ENCODE measurements at regions not wholly inside any gene's neighbourhood (a gene's known extent, or its start where the extent isn't known, plus 50 kb on each side); places are given as distances from the start of the nearest gene placed in this dataset.
"Not testable (repeated sequence)": the region's sequence is repeated elsewhere in the genome, so short reads cannot be mapped to it uniquely, and the experiment has no call there.

DNA sequence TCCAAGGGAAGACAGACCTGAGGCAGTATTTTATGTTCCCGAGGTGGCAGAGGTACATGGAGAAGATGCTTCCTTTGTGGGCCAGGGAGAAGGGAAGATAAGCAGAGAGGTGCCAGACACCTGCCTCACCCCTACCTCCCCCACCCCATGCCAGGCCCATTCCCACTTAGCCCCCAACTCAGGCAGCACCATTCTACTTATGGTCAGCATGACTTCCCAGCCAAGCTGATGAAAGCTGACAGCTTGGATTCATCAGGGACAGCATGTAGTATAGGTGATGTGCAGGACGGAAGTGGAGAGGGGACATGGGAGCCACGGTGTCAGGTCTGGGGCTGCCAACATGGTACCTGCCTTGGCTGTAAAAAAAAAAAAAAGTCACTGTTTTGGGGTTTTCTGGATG, 57.5 kb upstream of the CSPG4 start:
- Histone ChIP-seq H2AFZ (replicated peaks) (no peak overlapping the region), H3K79me2 (ENCODE audit: low read depth) (no peaks in the 10 kb centered on the region), H3F3A (ENCODE audit: low read depth) (no peaks in the 10 kb centered on the region), H3K9ac (no peak overlapping the region), H3K4me3 (no peak overlapping the region), H3K36me3 (no peaks in the 10 kb centered on the region), H3K4me2 (no peak overlapping the region), H3K4me1 (peaks cover 8% of the 10 kb centered on the region), H3K27me3 (no peaks in the 10 kb centered on the region), H3K9me3 (ENCODE audit: low read depth) (no peaks in the 10 kb centered on the region), H4K20me1 (ENCODE audit: low read depth) (no peaks in the 10 kb centered on the region), H3K27ac (no peak overlapping the region)
- TF ChIP-seq CTCF (IDR thresholded peaks at IDR 0.05) (no peak), EZH2phosphoT487 (IDR thresholded peaks at IDR 0.05) (no peak), EZH2 (IDR thresholded peaks at IDR 0.05) (no peak)
- no peak overlapping the region for H3K4me3 Mint-ChIP-seq
- H3K4me1 Mint-ChIP-seq, result peaks cover 7% of the 10 kb centered on the region
- H3K27ac Mint-ChIP-seq, result no peak overlapping the region
- H3K36me3 Mint-ChIP-seq, result no peaks in the 10 kb centered on the region
- peaks cover 2% of the 10 kb centered on the region for H3K27me3 Mint-ChIP-seq (ENCODE audit: insufficient read depth, low read depth)
- H3K9me3 Mint-ChIP-seq, result no peaks in the 10 kb centered on the region
- no peak for DNase-seq (ENCODE audit: low spot score)

DNA sequence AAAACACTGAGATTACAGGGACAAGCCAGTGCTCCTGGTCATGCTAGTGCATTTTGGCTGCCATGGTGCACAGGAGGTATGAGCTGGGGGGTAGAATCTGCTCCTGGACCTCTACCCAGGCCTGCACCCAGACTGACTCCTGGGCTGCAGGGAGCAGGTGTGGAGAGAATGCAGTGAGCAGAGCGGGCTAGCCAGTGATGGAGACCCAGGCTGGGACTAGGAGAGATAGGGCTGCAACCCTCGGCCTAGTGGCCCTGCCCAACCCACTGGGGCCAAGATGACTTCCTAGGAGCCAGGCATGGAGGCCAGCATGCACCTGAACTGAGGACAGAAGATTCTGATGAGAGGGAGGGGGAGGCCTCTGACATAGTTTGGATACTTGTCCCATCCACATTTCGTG, 55.9 kb upstream of the CSPG4 start:
- not testable (repeated sequence) for H3K27me3 ChIP-seq; H3K27ac ChIP-seq; H4K20me1 ChIP-seq (ENCODE audit: low read depth); H3K9me3 ChIP-seq (ENCODE audit: low read depth); H3K9ac ChIP-seq; H3K4me1 Mint-ChIP-seq; H3F3A ChIP-seq (ENCODE audit: low read depth); H3K4me3 ChIP-seq; DNase-seq (ENCODE audit: low spot score); H3K4me2 ChIP-seq; H3K4me1 ChIP-seq; H2AFZ ChIP-seq (replicated peaks); H3K79me2 ChIP-seq (ENCODE audit: low read depth); H3K27me3 Mint-ChIP-seq (ENCODE audit: insufficient read depth, low read depth); H3K36me3 ChIP-seq; H3K4me3 Mint-ChIP-seq; H3K27ac Mint-ChIP-seq; H3K36me3 Mint-ChIP-seq; H3K9me3 Mint-ChIP-seq

DNA sequence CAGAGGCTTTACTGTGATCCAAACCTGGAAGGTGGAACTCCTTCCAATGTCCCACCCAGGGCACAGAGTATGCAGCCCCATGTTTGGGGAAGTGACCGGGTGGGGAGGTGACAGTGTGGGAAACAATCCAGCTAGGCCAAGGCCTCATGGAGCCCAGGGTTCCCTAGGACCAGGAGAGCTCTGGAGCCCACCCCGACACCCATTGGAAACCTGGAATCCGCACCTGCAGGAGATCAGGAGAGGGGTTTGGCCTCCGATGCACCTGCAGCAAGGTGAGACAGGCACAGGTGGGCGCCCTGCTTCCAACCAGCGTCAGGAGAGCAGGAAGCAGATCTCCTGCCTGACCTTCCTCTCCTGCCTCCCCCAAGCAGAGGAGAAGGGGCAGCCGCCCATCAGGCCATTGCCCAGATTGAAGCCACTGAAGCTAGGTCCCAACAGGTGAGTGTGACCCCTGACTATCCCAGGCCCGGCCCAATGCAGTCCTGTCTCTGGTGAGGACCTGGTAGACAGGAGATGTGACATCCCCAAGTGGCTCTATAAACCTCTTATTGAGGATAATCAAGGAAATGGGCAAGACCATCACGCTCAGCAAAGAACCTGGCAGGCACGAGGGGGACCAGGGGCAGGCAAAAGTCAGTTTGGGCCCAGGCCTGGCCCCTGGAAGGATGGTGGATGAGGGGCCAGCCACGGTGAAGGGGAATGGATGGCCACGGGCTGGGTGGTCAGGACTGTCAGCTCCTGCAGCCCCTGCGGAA, 53.1 kb upstream of the CSPG4 start:
- not testable (repeated sequence) for H3K4me1 Mint-ChIP-seq; H3K27me3 ChIP-seq; H3K4me1 ChIP-seq; DNase-seq (ENCODE audit: low spot score); H2AFZ ChIP-seq (replicated peaks); H3K36me3 ChIP-seq; H4K20me1 ChIP-seq (ENCODE audit: low read depth); H3K27ac Mint-ChIP-seq; H3K79me2 ChIP-seq (ENCODE audit: low read depth); H3K36me3 Mint-ChIP-seq; H3K4me3 ChIP-seq; H3K27me3 Mint-ChIP-seq (ENCODE audit: insufficient read depth, low read depth); H3K9me3 Mint-ChIP-seq; H3K4me3 Mint-ChIP-seq; H3K9ac ChIP-seq; H3F3A ChIP-seq (ENCODE audit: low read depth); H3K9me3 ChIP-seq (ENCODE audit: low read depth); H3K27ac ChIP-seq; H3K4me2 ChIP-seq

GRCh38 chr15:75764845-75765550, 52.4 kb upstream of the CSPG4 start:
- not testable (repeated sequence) for H3K27me3 ChIP-seq; H3K4me3 ChIP-seq; H3K9me3 Mint-ChIP-seq; H3K4me1 Mint-ChIP-seq; H4K20me1 ChIP-seq (ENCODE audit: low read depth); H3K27me3 Mint-ChIP-seq (ENCODE audit: insufficient read depth, low read depth); H3K4me2 ChIP-seq; H3F3A ChIP-seq (ENCODE audit: low read depth); H3K9me3 ChIP-seq (ENCODE audit: low read depth); H3K9ac ChIP-seq; H2AFZ ChIP-seq (replicated peaks); H3K4me1 ChIP-seq; H3K27ac ChIP-seq; DNase-seq (ENCODE audit: low spot score); H3K36me3 Mint-ChIP-seq; H3K79me2 ChIP-seq (ENCODE audit: low read depth); H3K4me3 Mint-ChIP-seq; H3K36me3 ChIP-seq; H3K27ac Mint-ChIP-seq

- not testable (repeated sequence) for DNase-seq (ENCODE audit: low spot score)
Measured at GRCh38 chr15:75763635-75764600, 51.3 kb upstream of the CSPG4 start.

More at GRCh38 chr15:75763635-75764600, 51.3 kb upstream of the CSPG4 start:
- not testable (repeated sequence) for H3K4me1 ChIP-seq; H3K27ac Mint-ChIP-seq; H3K36me3 Mint-ChIP-seq; H3K79me2 ChIP-seq (ENCODE audit: low read depth); H3K27me3 ChIP-seq; H2AFZ ChIP-seq (replicated peaks); H3K9me3 ChIP-seq (ENCODE audit: low read depth); H3K4me3 ChIP-seq; H3K4me2 ChIP-seq; H3K4me1 Mint-ChIP-seq; H3K4me3 Mint-ChIP-seq; H4K20me1 ChIP-seq (ENCODE audit: low read depth); H3F3A ChIP-seq (ENCODE audit: low read depth); H3K9ac ChIP-seq; H3K36me3 ChIP-seq; H3K27ac ChIP-seq; H3K27me3 Mint-ChIP-seq (ENCODE audit: insufficient read depth, low read depth); H3K9me3 Mint-ChIP-seq
